ENCODE measurements at regions not wholly inside any gene's neighbourhood (a gene's known extent, or its start where the extent isn't known, plus 50 kb on each side); places are given as distances from the start of the nearest gene placed in this dataset.

GRCh38 chr7:114087653-114088469, 169.1 kb upstream of the PPP1R3A start:
- Histone ChIP-seq H3K9me3 (ENCODE audit: control insufficient read depth in 4 of 4, insufficient read depth in 3 of 4, low read length in 3 of 4) (peaks cover 0 to 3% (median 0%) of the 10 kb centered on the region in 4 donors), H3K27me3 (ENCODE audit: control insufficient read depth in 3 of 3, insufficient read depth in 3 of 3, low read length in 2 of 3) (peaks cover 0 to 4% (median 4%) of the 10 kb centered on the region in 3 donors), H3K4me3 (peak overlapping the region; percentile 10), H3K9ac (ENCODE audit: insufficient read depth in 1 of 2, low read length in 2 of 2) (peak overlapping the region; percentile 73 to 91), H3K27ac (ENCODE audit: low read depth in 1 of 2, low read length in 1 of 2) (peak overlapping the region in 1 of 2 donors; percentile 60), H3K36me3 (ENCODE audit: control insufficient read depth in 4 of 4, insufficient read depth in 4 of 4, low read length in 4 of 4) (no peaks in the 10 kb centered on the region), H3K4me1 (ENCODE audit: control insufficient read depth in 5 of 5, insufficient read depth in 5 of 5, low read length in 5 of 5) (peaks cover 0 to 32% (median 3%) of the 10 kb centered on the region in 5 donors)
- WGBS, 2 donors: 27 to 39% methylated on average over 22 to 32 of the region's 32 CpGs
- no peak for ATAC-seq (ENCODE audit: insufficient read depth, low FRiP score)
- DNase-seq: peak; percentile 42 to 57 (median 52)
- TF ChIP-seq CTCF (IDR thresholded peaks at IDR 0.05; ENCODE audit: control extremely low read depth, extremely low read depth): no peak

GRCh38 chr7:114086914-114087652, 168.3 kb upstream of the PPP1R3A start:
- Histone ChIP-seq H3K9ac (ENCODE audit: insufficient read depth in 1 of 2, low read length in 2 of 2) (peak overlapping the region; percentile 77 to 91), H3K36me3 (ENCODE audit: control insufficient read depth in 4 of 4, insufficient read depth in 4 of 4, low read length in 4 of 4) (no peaks in the 10 kb centered on the region), H3K27me3 (ENCODE audit: control insufficient read depth in 3 of 3, insufficient read depth in 3 of 3, low read length in 2 of 3) (peaks cover 0 to 4% (median 4%) of the 10 kb centered on the region in 3 donors), H3K9me3 (ENCODE audit: control insufficient read depth in 4 of 4, insufficient read depth in 3 of 4, low read length in 3 of 4) (peaks cover 0 to 3% (median 0%) of the 10 kb centered on the region in 4 donors), H3K27ac (ENCODE audit: low read depth in 1 of 2, low read length in 1 of 2) (peak overlapping the region in 1 of 2 donors; percentile 88), H3K4me3 (peak overlapping the region; percentile 46), H3K4me1 (ENCODE audit: control insufficient read depth in 5 of 5, insufficient read depth in 5 of 5, low read length in 5 of 5) (peaks cover 0 to 34% (median 3%) of the 10 kb centered on the region in 5 donors)
- ATAC-seq (ENCODE audit: insufficient read depth, low FRiP score) (no peak), DNase-seq (peak; percentile 58 to 70 (median 69))
- no peak for TF ChIP-seq CTCF (IDR thresholded peaks at IDR 0.05; ENCODE audit: control extremely low read depth, extremely low read depth)
- WGBS, 2 donors: 1 to 2% methylated on average over 38 to 54 of the region's 54 CpGs

GRCh38 chr7:114086537-114086913, 167.7 kb upstream of the PPP1R3A start:
- WGBS, 2 donors: 0 to 1% methylated on average over 27 to 31 of the region's 31 CpGs
- peaks cover 0 to 34% (median 3%) of the 10 kb centered on the region in 5 donors for H3K4me1 ChIP-seq (ENCODE audit: control insufficient read depth in 5 of 5, insufficient read depth in 5 of 5, low read length in 5 of 5)
- peak overlapping the region in 1 of 2 donors; percentile 88 for H3K27ac ChIP-seq (ENCODE audit: low read depth in 1 of 2, low read length in 1 of 2)

More at GRCh38 chr7:114086537-114086913, 167.7 kb upstream of the PPP1R3A start:
- H3K36me3 ChIP-seq (ENCODE audit: control insufficient read depth in 4 of 4, insufficient read depth in 4 of 4, low read length in 4 of 4): no peaks in the 10 kb centered on the region
- ATAC-seq (ENCODE audit: insufficient read depth, low FRiP score) (peak; percentile 17), DNase-seq (peak in 2 of 3 donors; percentile 61 to 62)
- H3K4me3 ChIP-seq: peak overlapping the region; percentile 62
- peak overlapping the region; percentile 77 to 91 for H3K9ac ChIP-seq (ENCODE audit: insufficient read depth in 1 of 2, low read length in 2 of 2)
- peaks cover 0 to 5% (median 4%) of the 10 kb centered on the region in 3 donors for H3K27me3 ChIP-seq (ENCODE audit: control insufficient read depth in 3 of 3, insufficient read depth in 3 of 3, low read length in 2 of 3)
- peaks cover 0 to 3% (median 0%) of the 10 kb centered on the region in 4 donors for H3K9me3 ChIP-seq (ENCODE audit: control insufficient read depth in 4 of 4, insufficient read depth in 3 of 4, low read length in 3 of 4)
- no peak for TF ChIP-seq CTCF (IDR thresholded peaks at IDR 0.05; ENCODE audit: control extremely low read depth, extremely low read depth)

Measured in lung (tissue), 11 donors.